ENCODE measurements at regions not wholly inside any gene's neighbourhood (a gene's known extent, or its start where the extent isn't known, plus 50 kb on each side); places are given as distances from the start of the nearest gene placed in this dataset.

GRCh38 chr2:175837046-175837445, 165.0 kb downstream of the LNPK start:
- CTCF ChIA-PET = interaction anchor here (1.0 kb wide), 1 partner anchor 10 kb away, joined by 3 read pairs; no protein-coding TSS in a partner anchor
- POLR2A ChIA-PET = no interaction called here
- H3K27ac ChIP-seq = no peak overlapping the region
- no peaks in the 10 kb centered on the region for H3K9me3 ChIP-seq
- no peak overlapping the region for H3K4me3 ChIP-seq
- FAIRE-seq (no peak), ATAC-seq (no peak), DNase-seq (ENCODE audit: low read depth in 1 of 2, low spot score in 1 of 2) (no peak)
- H3K4me2 ChIP-seq = no peak overlapping the region
- 2% methylated on average over 3 of the region's 3 CpGs for WGBS (ENCODE audit: missing lambda C conversion rate)
- TF ChIP-seq NPAS2 (CRISPR knock-in tag; IDR thresholded peaks at IDR 0.05; ENCODE audit: borderline replicate concordance) (no peak), EHMT2 (IDR thresholded peaks at IDR 0.05; ENCODE audit: low read depth) (no peak)
- H3K4me1 ChIP-seq = no peaks in the 10 kb centered on the region

GRCh38 chr2:175836361-175836760, 165.7 kb downstream of the LNPK start:
- FAIRE-seq (no peak), ATAC-seq (no peak), DNase-seq (ENCODE audit: low read depth in 1 of 2, low spot score in 1 of 2) (no peak)
- no peaks in the 10 kb centered on the region for H3K4me1 ChIP-seq
- H3K4me2 ChIP-seq = no peak overlapping the region
- no peak for TF ChIP-seq FOSL2 (IDR thresholded peaks at IDR 0.05)
- no peak for TF ChIP-seq FOSL2 (CRISPR knock-in tag; IDR thresholded peaks at IDR 0.05)
- no peak for TF ChIP-seq HOXB5 (CRISPR knock-in tag; IDR thresholded peaks at IDR 0.05)
- TF ChIP-seq HOXB13 (CRISPR knock-in tag; IDR thresholded peaks at IDR 0.05; ENCODE audit: low read depth) = no peak
- TF ChIP-seq MYC (IDR thresholded peaks at IDR 0.05; ENCODE audit: borderline replicate concordance, low read length) = no peak
- no peak for TF ChIP-seq SMC3 (IDR thresholded peaks at IDR 0.05)
- TF ChIP-seq CBX8 (IDR thresholded peaks at IDR 0.05) = no peak
- TF ChIP-seq ZNF302 (CRISPR knock-in tag; IDR thresholded peaks at IDR 0.05) = no peak
- H3K4me3 ChIP-seq = no peak overlapping the region
- H3K9me3 ChIP-seq = no peaks in the 10 kb centered on the region
- H3K27ac ChIP-seq = no peak overlapping the region
- 2% methylated on average over 2 of the region's 2 CpGs for WGBS (ENCODE audit: missing lambda C conversion rate)
- POLR2A ChIA-PET = no interaction called here
- CTCF ChIA-PET = no interaction called here

DNA sequence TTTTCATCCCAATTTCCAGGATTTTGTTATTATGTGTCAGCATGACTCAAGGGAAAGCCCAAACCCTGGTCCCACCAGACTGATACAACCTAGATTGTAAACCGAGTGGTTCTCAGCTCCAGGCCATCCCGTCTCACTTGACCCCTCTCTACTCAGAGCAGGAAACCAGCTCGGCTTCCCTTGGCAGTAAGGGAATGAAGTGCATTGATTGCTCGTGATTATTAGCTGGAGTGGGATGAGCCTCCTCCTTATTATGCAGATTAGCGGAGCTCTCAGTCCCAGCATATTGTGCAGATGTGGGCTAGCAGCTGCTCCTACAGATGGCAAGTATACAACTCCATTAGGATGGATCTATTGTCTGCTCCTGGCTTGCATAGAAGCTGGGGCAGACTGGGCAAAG, 167.6 kb downstream of the LNPK start:
- POLR2A ChIA-PET = no interaction called here
- CTCF ChIA-PET = no interaction called here
- ATAC-seq = no peak

More for the DNA sequence above, 167.6 kb downstream of the LNPK start:
- Histone ChIP-seq H3K4me1 (no peaks in the 10 kb centered on the region), H3K27ac (no peak overlapping the region), H3K4me2 (no peak overlapping the region), H3K4me3 (no peak overlapping the region), H3K9me3 (no peaks in the 10 kb centered on the region)
- FAIRE-seq (no peak), DNase-seq (ENCODE audit: low read depth in 1 of 2, low spot score in 1 of 2) (no peak)
- WGBS (ENCODE audit: missing lambda C conversion rate) = 10% methylated on average over 5 of the region's 5 CpGs
- TF ChIP-seq FOSL2 (IDR thresholded peaks at IDR 0.05) (no peak), FOSL2 (CRISPR knock-in tag; IDR thresholded peaks at IDR 0.05) (no peak), HOXB13 (CRISPR knock-in tag; IDR thresholded peaks at IDR 0.05; ENCODE audit: low read depth) (no peak), REST (IDR thresholded peaks at IDR 0.05) (no peak), ZFP36 (IDR thresholded peaks at IDR 0.05; ENCODE audit: borderline replicate concordance, partially characterized antibody) (no peak), HEYL (CRISPR knock-in tag; IDR thresholded peaks at IDR 0.05) (no peak), EP300 (IDR thresholded peaks at IDR 0.05) (no peak), RFX5 (IDR thresholded peaks at IDR 0.05) (no peak), RAD21 (conservative IDR thresholded peaks at IDR 0.05 in 1 of 2, IDR thresholded peaks at IDR 0.05 in 1 of 2) (no peak), RCOR1 (IDR thresholded peaks at IDR 0.05; ENCODE audit: low read depth, low read length) (no peak), POLR2AphosphoS2 (conservative IDR thresholded peaks at IDR 0.05; ENCODE audit: low read length) (no peak)
